Activated CD8-positive, alpha-beta T cell treated with anti-CD3 and anti-CD28 coated beads for 36 hours (primary cell): ENCODE measurements at regions not wholly inside any gene's neighbourhood (a gene's known extent, or its start where the extent isn't known, plus 50 kb on each side); places are given as distances from the start of the nearest gene placed in this dataset.

ENCODE experiments used
- ATAC-seq: fragments of 200-7000 bp; cut with Tn5 transposase; one replicate; pipeline ENCODE4 v1.10.0; 2021; ENCODE audit warnings: mild to moderate bottlenecking, moderate library complexity
- CTCF ChIA-PET: fragments of 350-600 bp; sonication (Branson Sonifier 250); formaldehyde crosslinking; loops from one replicate; lab custom pipeline; 2021; ENCODE audit warnings: antibody characterized with exemption; lab: Charles Lee
- POLR2A ChIA-PET: fragments of 350-600 bp; sonication (Branson Sonifier 250); formaldehyde crosslinking; loops from one replicate; lab custom pipeline; 2021; ENCODE audit warnings: antibody characterized with exemption; lab: Charles Lee
- DNase-seq: peaks from one replicate; pipeline ENCODE4 v3.0.0-alpha.2; 2020
- H3K27ac Mint-ChIP-seq: one replicate; pipeline ENCODE4 v1.8.0; 2021; ENCODE audit warnings: mild to moderate bottlenecking, mixed read lengths
- H3K27me3 Mint-ChIP-seq: one replicate; pipeline ENCODE4 v1.8.0; 2021; ENCODE audit warnings: mixed read lengths
- H3K36me3 Mint-ChIP-seq: one replicate; pipeline ENCODE4 v1.8.0; 2021; ENCODE audit warnings: low read depth, mixed read lengths
- H3K4me1 Mint-ChIP-seq: one replicate; pipeline ENCODE4 v1.8.0; 2021; ENCODE audit warnings: low read depth, mixed read lengths
- H3K4me3 Mint-ChIP-seq: one replicate; pipeline ENCODE4 v1.8.0; 2021; ENCODE audit warnings: mild to moderate bottlenecking, moderate library complexity, mixed read lengths
- H3K9me3 Mint-ChIP-seq: one replicate; pipeline ENCODE4 v1.8.0; 2021; ENCODE audit warnings: mixed read lengths
- intact Hi-C: fragments of 100-400 bp; cut with micrococcal nuclease; formaldehyde crosslinking; loops from one replicate; pipeline ENCODE4 v1.10.0; 2022
- TF ChIP-seq, protein P1 (sequence below): fragments of 200-600 bp; IDR thresholded peaks from one replicate; pipeline ENCODE4 v1.8.0; 2022; ENCODE audit warnings: antibody characterized with exemption, mild to moderate bottlenecking

DNA sequence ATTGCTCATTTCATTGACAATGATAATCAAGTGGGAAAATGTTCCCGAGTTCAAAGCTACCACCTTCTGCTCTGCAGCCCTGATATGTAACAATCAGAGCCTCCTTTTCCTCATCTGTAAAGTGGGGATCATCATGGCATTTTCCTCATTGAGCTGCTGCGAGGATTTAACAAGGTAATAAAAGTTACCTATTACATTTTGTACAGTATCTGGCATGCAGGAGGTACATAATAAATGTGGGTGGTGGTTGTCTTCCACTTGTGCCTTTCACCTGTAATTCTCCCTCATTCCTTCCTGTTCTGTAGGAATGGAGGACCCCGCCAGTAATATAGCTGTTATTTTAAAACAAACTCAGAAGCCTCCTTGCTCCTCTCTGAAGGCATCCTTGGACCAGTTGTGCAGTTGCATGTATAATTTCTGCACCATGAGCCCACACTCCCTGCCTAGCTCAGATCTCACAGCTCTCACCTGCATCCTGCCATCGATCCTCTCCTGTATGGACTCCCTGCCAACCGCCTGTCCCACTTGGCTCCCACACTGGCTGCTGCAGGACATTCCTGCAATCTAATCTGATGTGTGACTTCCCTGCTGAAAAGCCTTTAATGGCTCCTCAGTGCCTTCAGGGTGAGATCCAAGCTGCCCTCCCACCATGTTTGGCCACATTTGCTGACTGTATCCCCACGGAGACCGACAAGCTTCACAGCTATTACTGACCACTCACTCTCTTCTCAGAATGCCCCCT, 350.4 kb downstream of the EN1 start:
- DNase-seq: no peak
- intact Hi-C loops: no loop called here
- H3K9me3 Mint-ChIP-seq: peaks cover 2% of the 10 kb centered on the region

GRCh38 chr2:118496467-118496866, 351.0 kb downstream of the EN1 start:
- ATAC-seq: no peak
- TF ChIP-seq, protein P1, sequence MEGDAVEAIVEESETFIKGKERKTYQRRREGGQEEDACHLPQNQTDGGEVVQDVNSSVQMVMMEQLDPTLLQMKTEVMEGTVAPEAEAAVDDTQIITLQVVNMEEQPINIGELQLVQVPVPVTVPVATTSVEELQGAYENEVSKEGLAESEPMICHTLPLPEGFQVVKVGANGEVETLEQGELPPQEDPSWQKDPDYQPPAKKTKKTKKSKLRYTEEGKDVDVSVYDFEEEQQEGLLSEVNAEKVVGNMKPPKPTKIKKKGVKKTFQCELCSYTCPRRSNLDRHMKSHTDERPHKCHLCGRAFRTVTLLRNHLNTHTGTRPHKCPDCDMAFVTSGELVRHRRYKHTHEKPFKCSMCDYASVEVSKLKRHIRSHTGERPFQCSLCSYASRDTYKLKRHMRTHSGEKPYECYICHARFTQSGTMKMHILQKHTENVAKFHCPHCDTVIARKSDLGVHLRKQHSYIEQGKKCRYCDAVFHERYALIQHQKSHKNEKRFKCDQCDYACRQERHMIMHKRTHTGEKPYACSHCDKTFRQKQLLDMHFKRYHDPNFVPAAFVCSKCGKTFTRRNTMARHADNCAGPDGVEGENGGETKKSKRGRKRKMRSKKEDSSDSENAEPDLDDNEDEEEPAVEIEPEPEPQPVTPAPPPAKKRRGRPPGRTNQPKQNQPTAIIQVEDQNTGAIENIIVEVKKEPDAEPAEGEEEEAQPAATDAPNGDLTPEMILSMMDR: no peak
- no peak overlapping the region for H3K27ac Mint-ChIP-seq

More for the DNA sequence above, 350.4 kb downstream of the EN1 start:
- ChIA-PET POLR2A (no interaction called here), CTCF (no interaction called here)
- H3K27ac Mint-ChIP-seq: no peak overlapping the region
- no peaks in the 10 kb centered on the region for H3K4me1 Mint-ChIP-seq
- no peak overlapping the region for H3K4me3 Mint-ChIP-seq
- H3K36me3 Mint-ChIP-seq: no peaks in the 10 kb centered on the region
- TF ChIP-seq, protein P1: no peak
- ATAC-seq: no peak
- peaks cover 4% of the 10 kb centered on the region for H3K27me3 Mint-ChIP-seq

DNA sequence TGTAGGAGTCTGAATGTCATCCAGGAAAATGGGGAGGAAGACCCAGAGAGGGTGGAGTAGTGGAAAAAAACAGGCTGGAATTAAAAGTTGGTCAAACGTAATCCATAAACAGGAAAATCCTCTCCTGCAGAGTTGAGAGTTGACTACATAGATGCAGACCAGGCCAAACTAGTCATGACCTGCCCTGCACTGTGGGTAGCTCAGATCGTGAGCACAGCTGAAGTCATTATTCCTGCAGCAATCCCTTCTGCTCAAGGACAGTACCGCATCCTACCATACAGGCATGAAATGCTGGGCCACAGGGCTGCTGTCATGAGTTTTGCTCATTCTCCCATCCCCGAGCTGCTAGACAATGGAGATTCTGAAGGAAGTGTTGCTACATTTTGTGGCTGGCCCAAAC, 352.2 kb downstream of the EN1 start:
- POLR2A ChIA-PET: no interaction called here
- ATAC-seq (no peak), DNase-seq (no peak)
- CTCF ChIA-PET: interaction anchor here (1.0 to 3.4 kb wide), 2 partner anchors 41 to 360 kb away, joined by 3 to 17 read pairs; no protein-coding TSS in a partner anchor
- no peak overlapping the region for H3K4me3 Mint-ChIP-seq
- TF ChIP-seq, protein P1: no peak
- H3K4me1 Mint-ChIP-seq: no peaks in the 10 kb centered on the region
- no peak overlapping the region for H3K27ac Mint-ChIP-seq
- intact Hi-C loops: no loop called here
- H3K9me3 Mint-ChIP-seq: peaks cover 5% of the 10 kb centered on the region
- H3K36me3 Mint-ChIP-seq: no peaks in the 10 kb centered on the region
- peaks cover 5% of the 10 kb centered on the region for H3K27me3 Mint-ChIP-seq

More at GRCh38 chr2:118496467-118496866, 351.0 kb downstream of the EN1 start:
- Mint-ChIP-seq H3K27me3 (peaks cover 4% of the 10 kb centered on the region), H3K36me3 (no peaks in the 10 kb centered on the region), H3K4me1 (no peaks in the 10 kb centered on the region), H3K9me3 (peaks cover 5% of the 10 kb centered on the region), H3K4me3 (no peak overlapping the region)
- POLR2A ChIA-PET: no interaction called here
- intact Hi-C loops: no loop called here
- no peak for DNase-seq
- CTCF ChIA-PET: interaction anchor here (1.0 kb wide), 1 partner anchor 12 kb away, joined by 3 read pairs; no protein-coding TSS in a partner anchor

DNA sequence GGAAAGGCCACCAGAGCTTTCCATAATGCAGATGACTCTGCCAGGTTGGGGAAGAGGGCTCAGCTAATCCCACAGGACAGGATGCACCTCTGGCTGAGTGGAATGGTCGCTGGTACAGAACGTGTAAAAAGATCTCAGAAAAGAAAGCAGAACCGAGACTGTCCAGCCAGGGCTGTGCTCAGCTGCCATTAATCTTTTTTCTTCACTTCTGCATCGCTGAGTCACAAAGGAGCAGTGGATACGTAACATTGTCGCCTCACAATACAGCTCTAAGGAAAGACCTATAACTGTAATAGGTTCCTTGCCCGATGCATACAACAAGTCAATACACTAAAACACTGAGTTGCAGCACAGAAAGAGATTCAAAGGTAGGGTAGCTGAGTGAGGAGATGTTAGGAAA, 354.2 kb downstream of the EN1 start:
- ChIA-PET POLR2A (no interaction called here), CTCF (interaction anchor here (1.3 to 3.4 kb wide), 2 partner anchors 362 to 399 kb away, joined by 3 to 17 read pairs; no protein-coding TSS in a partner anchor)
- Mint-ChIP-seq H3K9me3 (peaks cover 5% of the 10 kb centered on the region), H3K27me3 (peaks cover 5% of the 10 kb centered on the region), H3K4me3 (no peak overlapping the region), H3K36me3 (no peaks in the 10 kb centered on the region), H3K4me1 (no peaks in the 10 kb centered on the region), H3K27ac (no peak overlapping the region)
- intact Hi-C loops: no loop called here
- TF ChIP-seq, protein P1: no peak
- DNase-seq: no peak
- ATAC-seq: no peak

GRCh38 chr2:118492335-118492734, 355.1 kb downstream of the EN1 start:
- Mint-ChIP-seq H3K9me3 (peaks cover 5% of the 10 kb centered on the region), H3K4me1 (no peaks in the 10 kb centered on the region), H3K27me3 (peaks cover 4% of the 10 kb centered on the region), H3K27ac (no peak overlapping the region), H3K36me3 (no peaks in the 10 kb centered on the region), H3K4me3 (no peak overlapping the region)
- ChIA-PET CTCF (interaction anchor here (0.7 to 3.4 kb wide), 5 partner anchors 181 to 446 kb away, joined by 3 to 17 read pairs (median 3); no protein-coding TSS in a partner anchor), POLR2A (no interaction called here)
- TF ChIP-seq, protein P1: peak; percentile 33
- no peak for ATAC-seq
- DNase-seq: no peak
- intact Hi-C loops: no loop called here
